Fibroblast of skin of scalp (primary cell): ENCODE measurements at regions not wholly inside any gene's neighbourhood (a gene's known extent, or its start where the extent isn't known, plus 50 kb on each side); places are given as distances from the start of the nearest gene placed in this dataset.
"Not testable (repeated sequence)": the region's sequence is repeated elsewhere in the genome, so short reads cannot be mapped to it uniquely, and the experiment has no call there.

Experiments used
- DNase-seq: peaks from one replicate; pipeline ENCODE4 v3.0.0-alpha.2; 2013

DNA sequence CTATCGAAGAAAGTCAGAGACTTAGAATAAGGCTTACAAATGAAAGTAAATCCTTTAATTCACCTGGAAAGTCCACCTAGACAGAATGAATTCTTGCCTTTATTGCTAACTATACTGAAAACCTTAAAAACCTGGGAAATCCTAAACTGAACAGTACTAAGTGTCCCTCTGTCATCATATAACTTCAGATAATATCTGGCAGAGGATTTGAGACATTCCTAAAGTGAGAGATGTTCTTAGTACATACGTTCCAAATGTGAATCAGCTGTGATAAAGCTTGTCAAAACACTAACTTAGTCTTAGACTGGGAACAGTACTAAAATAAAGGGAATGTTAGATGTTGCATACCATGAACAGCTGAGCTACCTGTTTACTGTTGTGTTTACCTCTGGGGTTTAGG is 121.7 kb downstream of the TNFSF18 start:
- DNase-seq = peak; percentile 62

DNA sequence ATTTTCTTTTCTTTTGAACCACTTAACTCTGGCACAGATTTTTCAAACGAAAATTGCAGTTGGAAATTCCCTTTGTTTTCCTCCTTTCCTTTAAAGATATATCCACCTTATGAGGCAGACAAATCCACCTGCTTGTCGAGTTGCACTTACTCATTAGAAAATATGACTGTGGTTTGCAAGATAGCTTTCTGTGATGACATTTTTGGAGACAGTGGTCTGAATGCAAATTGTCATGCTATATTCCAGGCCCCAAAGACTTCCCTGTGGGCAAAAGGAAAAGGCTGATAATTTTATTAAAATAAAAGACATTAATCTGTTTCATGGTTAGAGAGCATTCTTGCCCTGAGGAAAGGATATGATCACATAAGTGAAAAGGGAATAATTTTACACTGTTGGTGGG is 120.6 kb downstream of the TNFSF18 start:
- no peak for DNase-seq

GRCh38 chr1:172931340-172931739 is 119.4 kb downstream of the TNFSF18 start:
- DNase-seq = no peak

- DNase-seq = no peak
Measured at GRCh38 chr1:172931761-172932160, 119.0 kb downstream of the TNFSF18 start.

DNA sequence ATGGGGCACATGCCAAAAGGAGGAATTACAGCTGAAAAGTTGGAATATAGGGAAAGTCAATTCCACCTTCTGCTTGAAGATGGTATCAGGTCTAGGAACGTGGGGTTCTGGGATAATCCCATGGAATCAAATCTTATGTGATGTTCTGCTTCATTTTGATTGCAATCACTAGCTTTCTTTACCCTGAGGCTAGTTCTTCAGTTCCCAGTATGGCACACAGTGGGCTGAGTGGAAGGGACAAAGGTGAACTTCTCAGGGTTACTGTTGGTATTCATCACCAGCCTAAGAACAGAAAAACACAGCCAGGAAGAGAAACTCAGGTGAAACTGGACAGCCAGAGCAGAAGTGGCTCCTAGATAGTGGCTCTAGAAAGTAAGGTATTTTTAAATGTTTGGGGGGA is 117.8 kb downstream of the TNFSF18 start:
- DNase-seq = no peak

GRCh38 chr1:172934417-172934762 is 116.4 kb downstream of the TNFSF18 start:
- DNase-seq = no peak

- no peak for DNase-seq
Measured at GRCh38 chr1:172935062-172935592, 115.6 kb downstream of the TNFSF18 start.

- DNase-seq = no peak
Measured at GRCh38 chr1:172936088-172936645, 114.6 kb downstream of the TNFSF18 start.

DNA sequence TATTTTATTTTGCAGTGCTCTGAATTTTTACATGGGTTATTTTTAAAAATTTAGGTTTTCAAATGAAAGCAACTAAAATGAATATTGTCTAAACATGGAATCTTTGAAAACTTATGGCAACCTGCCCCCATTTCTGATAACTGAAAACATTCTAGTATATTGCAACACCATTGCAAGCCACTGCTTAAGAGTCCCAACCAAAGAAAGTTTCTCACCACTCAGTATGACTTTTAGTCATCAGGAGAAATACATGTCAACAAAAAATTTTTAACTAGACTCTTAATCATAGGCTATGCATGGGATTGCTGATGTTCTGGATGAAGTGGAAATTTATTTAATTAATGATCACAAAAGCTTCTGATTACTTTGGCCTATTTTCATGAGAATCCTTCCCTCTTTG is 112.1 kb downstream of the TNFSF18 start:
- DNase-seq = peak; percentile 80

DNA sequence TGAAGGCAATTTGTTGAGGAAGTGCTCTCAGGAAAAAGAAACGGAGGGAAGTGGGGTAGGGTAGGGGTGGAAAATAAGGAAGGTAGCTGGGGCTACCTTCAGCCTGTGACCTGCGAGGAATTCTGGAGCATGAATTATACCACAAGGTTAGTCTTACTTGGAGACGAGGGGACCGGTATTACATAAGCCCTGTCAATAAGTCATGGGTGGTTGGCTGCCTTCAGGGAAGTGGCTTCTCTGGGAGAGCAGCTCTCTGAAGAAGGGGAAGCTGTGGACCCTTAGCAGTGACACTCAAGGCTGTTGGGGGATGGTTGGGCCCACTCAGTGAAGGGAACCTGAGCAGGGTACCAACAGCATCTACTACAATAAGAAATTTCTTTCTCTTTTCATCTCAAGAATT is 111.3 kb downstream of the TNFSF18 start:
- no peak for DNase-seq

DNA sequence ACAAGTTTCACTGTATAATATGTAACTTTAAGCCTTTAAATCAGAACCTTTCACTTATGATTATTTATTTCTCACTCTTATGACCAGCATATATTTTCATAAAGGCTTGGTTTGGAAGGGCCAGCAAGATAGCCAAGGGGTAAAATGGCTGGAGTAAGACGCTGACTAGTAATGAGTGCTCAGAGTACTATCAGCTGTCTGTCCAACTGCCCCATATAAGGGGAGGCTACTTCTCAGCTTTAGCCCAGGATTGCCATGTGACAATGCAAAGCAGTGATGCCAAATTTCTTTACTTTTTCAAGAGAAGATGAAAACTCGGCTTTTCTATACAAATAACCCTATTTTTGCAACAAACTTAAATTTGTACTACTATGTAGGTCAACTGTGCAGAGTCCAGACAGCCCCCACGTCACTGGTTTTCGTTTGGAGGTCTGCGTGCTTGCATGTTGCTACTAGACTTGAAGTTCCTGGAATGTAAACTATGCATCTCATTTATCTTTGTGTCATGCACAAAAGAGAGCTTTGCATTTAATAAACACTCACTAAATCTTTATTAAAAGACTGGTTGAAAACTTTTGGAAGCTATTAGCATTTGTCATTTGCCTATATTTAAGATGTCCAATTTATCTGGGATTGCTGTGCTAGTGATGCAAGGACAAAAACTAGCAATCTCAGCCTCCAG is 110.4 kb downstream of the TNFSF18 start:
- peak; percentile 95 for DNase-seq

GRCh38 chr1:172941471-172941870 is 109.3 kb downstream of the TNFSF18 start:
- peak; percentile 45 for DNase-seq

- DNase-seq = no peak
Measured at GRCh38 chr1:172941945-172942344, 108.8 kb downstream of the TNFSF18 start.

DNA sequence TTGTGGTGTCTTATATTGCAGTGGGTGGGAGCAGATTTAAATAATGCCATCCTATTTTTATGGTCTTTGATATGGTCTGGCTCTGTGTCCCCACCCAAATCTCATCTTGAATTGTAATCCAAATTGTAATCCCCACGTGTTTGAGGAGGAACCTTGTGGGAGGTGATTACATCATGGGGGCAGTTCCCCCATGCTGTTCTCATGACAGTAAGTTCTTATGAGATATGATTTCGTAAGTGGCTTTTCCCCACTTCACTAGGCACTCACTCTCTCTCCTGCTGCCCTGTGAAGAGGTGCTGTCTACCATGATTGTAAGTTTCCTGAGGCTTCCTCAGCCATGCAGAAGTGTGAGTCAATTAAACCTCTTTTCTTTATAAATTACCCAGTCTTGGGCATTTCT is 107.6 kb downstream of the TNFSF18 start:
- DNase-seq = not testable (repeated sequence)

DNA sequence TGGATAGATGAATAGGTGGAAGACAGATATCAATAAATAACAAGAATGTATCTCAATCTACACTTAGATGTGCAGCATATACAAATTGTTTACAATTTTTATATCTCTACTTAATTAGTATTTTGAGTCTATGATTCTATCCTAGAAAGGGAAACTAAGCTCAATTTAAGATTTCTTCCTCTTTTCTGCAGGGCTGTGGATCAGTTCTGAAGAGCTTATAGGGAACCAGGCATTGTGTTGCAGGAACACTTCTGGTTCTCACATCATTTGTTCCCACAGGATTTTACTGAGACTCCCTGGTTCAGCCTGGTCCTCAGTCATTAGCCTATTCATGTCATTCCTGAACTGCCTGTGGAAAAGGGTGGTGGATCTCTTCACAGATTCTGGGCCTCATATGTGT is 105.8 kb downstream of the TNFSF18 start:
- DNase-seq = no peak

- DNase-seq = peak; percentile 71
Measured at GRCh38 chr1:172946814-172947507, 103.8 kb downstream of the TNFSF18 start.

DNA sequence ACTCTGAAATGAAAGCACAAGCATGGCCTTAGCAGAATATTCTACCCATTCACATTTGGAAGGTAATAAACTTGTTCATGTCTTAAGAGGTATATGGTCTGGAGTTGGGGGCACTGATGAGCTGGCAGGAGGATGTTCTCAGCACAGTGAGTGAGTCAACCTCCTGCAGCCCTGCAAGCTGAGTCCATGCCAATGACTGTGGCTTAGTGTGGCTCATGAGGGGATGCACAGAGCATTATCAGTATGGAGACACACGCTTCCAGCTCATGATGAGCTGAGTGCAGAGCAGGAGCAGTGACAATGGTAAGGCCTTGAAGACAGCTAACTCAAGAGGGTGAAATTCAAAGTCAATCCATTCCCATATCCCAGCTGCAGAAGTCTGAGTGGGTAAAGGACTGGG is 102.3 kb downstream of the TNFSF18 start:
- peak; percentile 87 for DNase-seq

- DNase-seq = no peak
Measured at GRCh38 chr1:172949096-172949495, 101.6 kb downstream of the TNFSF18 start.

DNA sequence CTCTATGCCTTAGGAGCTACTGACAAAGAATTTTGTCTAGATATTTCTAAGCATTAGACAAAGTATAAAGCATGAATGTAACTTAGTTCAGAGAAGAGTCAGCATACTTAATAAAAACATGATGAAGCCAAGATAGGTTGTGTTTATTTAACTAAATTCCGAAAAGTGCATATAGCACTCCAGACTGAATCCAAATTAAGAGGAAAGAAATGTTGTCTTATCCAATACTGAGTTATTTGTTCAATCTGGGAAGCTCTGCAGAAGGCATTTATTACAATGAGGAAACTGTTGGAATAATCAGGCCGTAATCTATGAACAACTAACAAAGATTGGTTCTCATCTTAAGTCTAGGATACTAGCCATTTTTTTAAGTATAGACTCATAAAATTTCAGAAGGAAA is 100.2 kb downstream of the TNFSF18 start:
- DNase-seq = no peak

DNA sequence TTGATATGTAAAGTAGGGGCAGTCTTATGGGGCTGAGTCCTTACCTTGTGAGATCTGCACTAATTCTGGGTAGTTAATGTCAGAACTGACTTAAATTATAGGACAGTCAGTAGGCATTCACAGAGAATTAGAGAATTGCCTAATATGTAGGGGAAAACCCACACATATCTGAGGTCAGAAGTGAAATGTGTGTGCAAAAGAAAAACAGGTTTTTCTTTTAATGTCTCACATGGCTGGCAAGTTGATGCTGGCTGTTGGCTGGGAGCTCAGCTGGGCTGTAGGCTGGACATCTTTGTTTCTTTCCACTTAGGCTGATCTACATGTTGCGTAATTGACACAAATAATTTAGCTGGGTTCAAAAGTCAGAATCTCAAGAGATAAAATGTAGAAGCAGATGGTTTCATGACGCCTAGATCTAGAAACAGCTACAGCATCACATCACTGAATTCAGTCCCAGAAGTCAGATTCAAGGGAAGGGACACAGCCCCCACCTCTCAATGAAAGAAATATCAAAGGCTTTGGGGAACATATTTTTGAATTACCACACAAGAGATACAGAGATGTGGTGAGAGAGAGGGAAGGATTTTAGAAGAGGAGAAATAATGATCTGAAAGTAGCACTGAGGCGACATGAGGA is 98.9 kb downstream of the TNFSF18 start:
- DNase-seq = peak; percentile 45

GRCh38 chr1:172952516-172952915 is 98.2 kb downstream of the TNFSF18 start:
- no peak for DNase-seq

- DNase-seq = no peak
Measured at GRCh38 chr1:172954476-172955150, 96.1 kb downstream of the TNFSF18 start.
